Stimulated activated naive CD4-positive, alpha-beta T cell treated with Interleukin-2 at 50 U/mL for 16 hours (primary cell): ENCODE measurements at regions not wholly inside any gene's neighbourhood (a gene's known extent, or its start where the extent isn't known, plus 50 kb on each side); places are given as distances from the start of the nearest gene placed in this dataset.
"Not testable (repeated sequence)": the region's sequence is repeated elsewhere in the genome, so short reads cannot be mapped to it uniquely, and the experiment has no call there.

Experiments used
- DNase-seq: peaks from one replicate; lab custom pipeline; 2025; lab: John Stamatoyannopoulos, UW

GRCh38 chr9:100639854-100640253 is 62.0 kb downstream of the CAVIN4 start:
- no peak for DNase-seq

- no peak for DNase-seq
Observed at GRCh38 chr9:100640447-100641050, 62.7 kb downstream of the CAVIN4 start.

- DNase-seq = no peak
Observed at GRCh38 chr9:100641166-100641565, 63.3 kb downstream of the CAVIN4 start.

- no peak for DNase-seq
Observed at GRCh38 chr9:100652850-100653249, 75.0 kb downstream of the CAVIN4 start.

- DNase-seq = no peak
Observed at GRCh38 chr9:100653643-100654334, 75.9 kb downstream of the CAVIN4 start.

GRCh38 chr9:100656851-100657250 is 79.0 kb downstream of the CAVIN4 start:
- DNase-seq = not testable (repeated sequence)

GRCh38 chr9:100661668-100662067 is 83.8 kb downstream of the CAVIN4 start:
- no peak for DNase-seq

GRCh38 chr9:100662122-100662521 is 84.2 kb downstream of the CAVIN4 start:
- DNase-seq = no peak

GRCh38 chr9:100667448-100667847 is 89.6 kb downstream of the CAVIN4 start:
- no peak for DNase-seq

- DNase-seq = no peak
Observed at GRCh38 chr9:100668024-100668423, 90.1 kb downstream of the CAVIN4 start.

GRCh38 chr9:100669968-100670367 is 92.1 kb downstream of the CAVIN4 start:
- DNase-seq = no peak

GRCh38 chr9:100670719-100671118 is 92.8 kb downstream of the CAVIN4 start:
- no peak for DNase-seq

GRCh38 chr9:100671898-100672297 is 94.0 kb downstream of the CAVIN4 start:
- no peak for DNase-seq

- no peak for DNase-seq
Observed at GRCh38 chr9:100673249-100673648, 95.4 kb downstream of the CAVIN4 start.

- DNase-seq = no peak
Observed at GRCh38 chr9:100674419-100675122, 96.7 kb downstream of the CAVIN4 start.

GRCh38 chr9:100679834-100680233 is 102.0 kb downstream of the CAVIN4 start:
- DNase-seq = no peak

GRCh38 chr9:100686420-100686819 is 108.5 kb downstream of the CAVIN4 start:
- no peak for DNase-seq

GRCh38 chr9:100689635-100690034 is 111.8 kb downstream of the CAVIN4 start:
- no peak for DNase-seq

- DNase-seq = no peak
Observed at GRCh38 chr9:100690438-100690837, 112.6 kb downstream of the CAVIN4 start.

GRCh38 chr9:100697339-100697738 is 119.5 kb downstream of the CAVIN4 start:
- DNase-seq = no peak

- no peak for DNase-seq
Observed at GRCh38 chr9:100698945-100699344, 121.1 kb downstream of the CAVIN4 start.

GRCh38 chr9:100699668-100700067 is 121.8 kb downstream of the CAVIN4 start:
- no peak for DNase-seq

GRCh38 chr9:100700689-100701318 is 122.9 kb downstream of the CAVIN4 start:
- no peak for DNase-seq
